Head of caudate nucleus (tissue), 42 donors: ENCODE measurements at regions not wholly inside any gene's neighbourhood (a gene's known extent, or its start where the extent isn't known, plus 50 kb on each side); places are given as distances from the start of the nearest gene placed in this dataset.
A peak's percentile ranks its signal among the peaks of the same experiment; 100 is the strongest.

Source experiments
- DNase-seq, 42 donors: peaks; one replicate each; pipeline versions ENCODE4 v3.0.0 to v3.0.0-alpha.2; 2020 to 2021; ENCODE audit warnings: mixed read lengths in 7 of 42
- intact Hi-C: fragments of 100-400 bp; cut with DNase I; formaldehyde crosslinking; loops from one replicate; pipeline ENCODE4 v1.15.0; 2022

DNA sequence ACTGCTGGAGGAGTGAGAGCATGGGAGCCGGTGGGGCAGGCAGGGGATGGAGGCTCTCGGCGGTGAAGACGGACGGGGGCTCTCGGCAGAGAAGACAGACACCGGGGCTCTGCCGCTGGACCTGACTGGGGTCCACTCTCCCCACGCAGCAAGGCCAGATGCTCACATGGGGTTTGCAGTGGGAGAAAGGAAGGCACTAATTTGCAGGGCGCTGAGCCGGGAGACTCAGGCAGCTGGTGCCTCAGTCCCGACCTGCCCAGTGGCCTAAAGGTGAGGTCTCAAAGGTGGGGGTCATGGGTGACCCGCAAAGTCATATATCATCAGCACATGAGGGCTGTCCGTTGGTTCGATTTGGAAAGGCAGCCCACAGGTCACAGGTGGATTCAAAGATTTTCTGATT is 187.3 kb downstream of the ERMARD start:
- no peak for DNase-seq
- intact Hi-C loops, result no loop called here

GRCh38 chr6:169938262-169938701 is 186.9 kb downstream of the ERMARD start:
- DNase-seq, result no peak
- intact Hi-C loops, result no loop called here

DNA sequence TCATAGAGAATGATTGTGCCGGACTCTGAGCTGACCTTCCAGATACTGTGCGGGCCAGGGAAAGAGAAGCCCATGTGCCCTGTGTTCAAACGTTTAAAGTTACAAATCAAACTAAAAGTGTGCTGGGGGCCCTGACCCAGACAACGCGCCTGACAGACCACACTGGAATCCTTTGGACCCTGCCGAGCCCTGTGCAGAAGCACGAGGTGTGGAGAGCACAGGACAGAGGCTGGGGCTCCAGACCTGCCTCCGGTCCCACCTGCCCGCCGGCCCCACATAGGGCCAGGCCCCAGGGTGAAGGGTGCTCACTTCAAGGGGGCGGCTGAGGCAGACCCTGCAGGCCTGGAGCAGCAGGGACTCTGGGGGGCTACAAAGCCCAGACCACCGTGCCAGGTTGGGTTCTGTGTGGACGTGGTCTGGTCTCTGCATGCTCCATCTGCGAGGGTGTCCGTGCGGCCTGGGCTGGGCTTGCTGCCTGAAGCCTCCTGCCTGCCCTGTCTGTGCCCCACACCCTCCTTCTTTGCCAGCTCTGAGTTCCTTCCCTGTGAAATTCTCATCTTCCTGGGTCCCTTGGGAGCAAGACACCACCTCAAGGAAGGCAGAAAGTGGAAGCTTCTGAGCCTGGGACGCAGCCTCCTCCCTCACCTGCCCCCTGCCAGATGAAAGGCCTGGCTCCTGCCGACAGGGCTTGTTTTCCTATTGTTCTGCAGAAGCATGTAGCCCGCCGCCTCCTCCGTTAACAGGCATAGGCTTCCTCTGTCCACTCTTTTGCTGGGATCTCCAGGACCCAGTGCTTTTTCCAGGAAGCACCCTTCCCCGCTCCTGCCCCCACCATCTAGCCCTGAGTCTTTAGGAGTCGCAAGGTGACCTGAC is 186.2 kb downstream of the ERMARD start:
- intact Hi-C loops, result no loop called here
- no peak for DNase-seq

DNA sequence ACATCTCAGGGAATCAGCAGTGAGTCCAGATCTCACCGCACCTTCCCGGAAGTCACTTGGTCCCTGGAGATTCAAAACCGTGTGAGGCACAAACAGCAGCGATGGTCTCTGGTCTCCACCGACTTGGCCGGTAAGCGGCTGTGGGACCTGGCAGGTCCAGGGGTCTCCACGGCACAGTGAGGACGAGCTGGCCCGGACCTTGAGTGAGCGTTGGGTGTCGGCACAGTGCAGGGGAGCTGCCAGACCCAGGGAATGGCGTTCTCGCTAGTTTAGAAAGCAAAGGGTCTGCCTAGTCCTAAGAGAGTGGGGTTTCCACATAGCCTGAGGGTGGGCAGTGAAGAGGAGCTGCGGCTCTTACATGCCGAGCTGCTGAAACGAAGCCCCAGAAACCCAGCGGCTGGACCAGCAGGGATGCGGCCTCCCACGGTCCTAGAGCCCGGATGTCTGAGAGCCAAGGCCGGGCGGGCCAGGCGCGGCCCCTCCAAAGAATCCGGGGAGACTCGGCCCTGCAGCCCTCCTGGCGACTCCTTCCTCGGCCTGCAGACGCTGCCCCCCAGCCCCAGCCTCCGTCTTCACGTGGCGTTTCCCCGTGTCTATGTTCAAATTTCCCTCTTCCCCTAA is 185.0 kb downstream of the ERMARD start:
- intact Hi-C loops, result no loop called here
- no peak for DNase-seq

- DNase-seq, result no peak
- intact Hi-C loops, result no loop called here
These were observed 184.4 kb downstream of the ERMARD start for GRCh38 chr6:169935861-169936260.

GRCh38 chr6:169935348-169935718 is 183.9 kb downstream of the ERMARD start:
- DNase-seq, result no peak
- intact Hi-C loops, result no loop called here

DNA sequence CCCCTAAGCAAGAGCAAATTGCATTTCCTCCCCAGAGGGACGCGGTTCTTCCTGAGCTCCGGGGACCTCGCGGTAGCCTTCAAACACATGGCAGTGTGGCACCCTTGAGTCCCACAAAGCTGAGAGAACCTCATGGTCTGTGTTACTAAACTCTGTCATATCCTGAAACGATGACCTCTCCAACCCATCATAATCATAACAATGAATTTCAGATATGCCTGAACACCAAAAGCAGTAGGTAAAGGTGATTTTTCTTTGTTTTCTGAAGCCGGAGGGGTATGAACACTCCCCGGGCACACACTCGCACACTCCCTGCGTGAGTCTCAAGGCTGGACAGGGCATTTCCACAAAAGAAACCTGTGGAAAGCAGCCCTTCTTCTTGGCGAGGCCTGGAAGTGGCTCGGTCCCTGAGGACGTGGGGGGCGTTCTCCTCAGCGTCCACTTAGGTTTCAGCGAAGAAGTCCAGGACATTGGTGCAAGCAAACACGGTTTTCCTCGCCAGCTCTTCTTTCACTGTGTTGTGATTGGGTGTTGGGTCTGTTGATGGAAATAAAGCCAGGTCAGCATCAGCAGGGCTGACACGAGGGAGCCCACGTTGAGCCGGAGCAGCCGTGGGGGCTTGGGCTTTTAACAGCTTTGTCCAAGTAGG is 183.4 kb downstream of the ERMARD start:
- no peak for DNase-seq
- intact Hi-C loops, result no loop called here

DNA sequence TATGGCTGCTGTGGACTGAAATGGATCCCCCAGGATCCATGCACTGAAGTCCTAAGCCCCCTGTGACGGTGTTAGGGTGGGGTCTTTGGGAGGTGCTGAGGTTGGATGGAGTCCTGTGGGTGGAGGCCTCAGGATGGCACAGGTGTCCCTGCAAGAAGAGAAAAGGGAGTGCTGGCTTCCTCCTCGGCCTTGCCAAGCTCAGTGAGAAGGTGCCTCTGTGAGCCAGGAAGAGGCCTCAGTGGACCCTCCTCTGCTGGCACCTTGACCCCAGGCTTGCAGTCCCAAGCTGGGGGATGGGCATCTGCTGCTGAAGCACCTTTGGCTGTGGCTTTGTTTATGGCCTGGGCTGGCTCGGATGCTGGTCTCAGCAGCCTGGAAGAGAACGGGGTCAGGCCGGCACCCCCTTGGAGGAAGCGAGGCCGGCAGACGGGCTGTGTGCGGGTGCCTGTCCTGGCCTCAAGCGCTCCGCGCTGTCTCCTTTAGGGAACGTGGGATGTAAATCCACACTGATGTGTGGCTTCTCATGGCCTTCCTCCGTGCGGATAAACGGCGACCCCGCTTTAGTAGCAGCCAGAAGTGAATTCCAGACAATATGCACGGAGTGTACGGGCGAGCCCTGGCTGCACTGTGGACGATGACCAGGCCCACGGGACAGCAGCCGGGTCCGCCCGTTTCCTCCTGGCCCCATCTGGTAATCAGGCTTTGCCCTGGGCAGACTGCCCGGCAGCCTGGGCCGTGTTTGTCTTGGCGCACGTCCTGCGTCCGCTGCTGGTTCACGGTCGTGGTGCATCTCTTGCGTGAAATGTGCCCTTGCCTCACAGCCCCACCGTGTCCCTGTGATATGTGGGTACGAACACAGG is 182.6 kb downstream of the ERMARD start:
- intact Hi-C loops, result no loop called here
- peak in 2 of 42 donors; percentile 8 to 32 for DNase-seq

- intact Hi-C loops, result no loop called here
- no peak for DNase-seq
These were observed 181.9 kb downstream of the ERMARD start for GRCh38 chr6:169933251-169933821.

- DNase-seq, result no peak
- intact Hi-C loops, result no loop called here
These were observed 181.1 kb downstream of the ERMARD start for GRCh38 chr6:169932491-169932890.

GRCh38 chr6:169931261-169931660 is 179.8 kb downstream of the ERMARD start:
- no peak for DNase-seq
- intact Hi-C loops, result no loop called here

DNA sequence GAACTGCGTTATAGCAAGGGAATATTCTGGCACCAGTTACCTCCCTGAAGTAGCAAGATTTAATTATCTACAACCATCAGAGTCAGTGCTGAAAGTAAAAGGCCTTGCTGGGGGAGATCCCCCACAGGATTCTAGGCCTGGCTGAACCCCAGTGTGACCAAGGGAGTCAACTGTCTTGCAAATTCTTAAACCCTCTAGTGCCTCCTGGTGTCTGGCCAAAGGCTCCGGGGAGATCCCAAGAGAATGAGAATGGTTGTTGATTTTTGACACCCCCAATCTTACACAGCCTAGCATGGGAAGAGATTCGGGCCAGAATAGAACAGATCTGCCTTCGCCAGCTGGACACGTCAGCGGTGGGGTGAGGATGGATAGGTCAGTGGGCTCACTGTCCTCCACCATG is 179.4 kb downstream of the ERMARD start:
- intact Hi-C loops, result no loop called here
- no peak for DNase-seq

GRCh38 chr6:169927711-169928110 is 176.3 kb downstream of the ERMARD start:
- intact Hi-C loops, result no loop called here
- no peak for DNase-seq

GRCh38 chr6:169926617-169927417 is 175.4 kb downstream of the ERMARD start:
- intact Hi-C loops, result no loop called here
- DNase-seq, result peak in 1 of 42 donors; percentile 14

DNA sequence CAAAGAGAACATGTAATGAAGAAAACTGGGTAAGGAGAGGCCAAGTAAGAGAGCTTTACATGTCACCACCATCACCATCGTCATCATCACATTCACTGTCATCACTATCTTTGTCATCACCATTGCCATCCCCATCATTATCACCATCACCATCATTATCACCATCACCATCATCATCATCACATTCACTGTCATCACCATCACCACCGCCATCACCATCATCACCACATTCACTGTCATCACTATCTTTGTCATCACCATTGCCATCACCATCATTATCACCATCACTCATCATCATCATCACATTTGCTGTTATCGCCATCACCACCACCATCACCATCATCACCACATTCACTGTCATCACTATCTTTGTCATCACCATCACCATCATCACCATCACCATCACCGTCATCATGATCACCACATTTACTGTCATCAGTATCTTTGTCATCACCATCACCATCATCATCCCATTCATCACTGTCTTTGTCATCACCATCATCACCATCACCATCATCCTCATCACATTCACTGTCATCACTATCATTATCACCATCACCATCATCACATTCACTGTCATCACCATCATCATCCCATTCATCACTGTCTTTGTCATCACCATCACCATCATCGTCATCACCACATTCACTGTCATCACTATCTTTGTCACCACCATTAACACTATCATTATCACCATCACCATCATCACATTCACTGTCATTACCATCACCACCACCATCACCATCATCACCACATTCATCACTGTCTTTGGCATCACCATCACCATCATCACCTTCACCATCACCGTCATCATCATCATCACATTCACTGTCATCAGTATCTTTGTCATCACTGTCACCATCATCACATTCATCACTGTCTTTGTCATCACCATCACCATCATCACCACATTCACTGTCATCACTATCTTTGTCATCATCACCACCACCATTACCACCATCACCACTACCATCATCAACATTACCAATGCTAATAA is 172.3 kb downstream of the ERMARD start:
- intact Hi-C loops, result no loop called here

GRCh38 chr6:169921853-169922824 is 170.7 kb downstream of the ERMARD start:
- intact Hi-C loops, result no loop called here

More for the DNA sequence above, 172.3 kb downstream of the ERMARD start:
- DNase-seq, result no peak

More at GRCh38 chr6:169921853-169922824, 170.7 kb downstream of the ERMARD start:
- peak in 2 of 42 donors; percentile 12 to 34 for DNase-seq
